Naive thymus-derived CD4-positive, alpha-beta T cell (primary cell): ENCODE measurements at regions not wholly inside any gene's neighbourhood (a gene's known extent, or its start where the extent isn't known, plus 50 kb on each side); places are given as distances from the start of the nearest gene placed in this dataset.

Source experiments
- ATAC-seq: fragments of 150-1000 bp; cut with Tn5 transposase; 2 replicates; pipeline ENCODE4 v1.10.0; 2021; ENCODE audit warnings: mild to moderate bottlenecking, moderate library complexity
- CTCF ChIA-PET: fragments of 350-600 bp; sonication (Branson Sonifier 250); formaldehyde crosslinking; loops from one replicate; lab custom pipeline; 2021; ENCODE audit warnings: antibody characterized with exemption; lab: Charles Lee
- POLR2A ChIA-PET: fragments of 350-600 bp; sonication (Branson Sonifier 250); formaldehyde crosslinking; loops from one replicate; lab custom pipeline; 2021; ENCODE audit warnings: antibody characterized with exemption, inconsistent platforms; lab: Charles Lee
- DNase-seq, 9 donors: peaks; one replicate each; pipeline versions ENCODE4 v3.0.0 to v3.0.0-alpha.2; 2020 to 2022; ENCODE audit warnings: mixed read lengths in 1 of 9
- H3K27ac ChIP-seq: one replicate; pipeline ENCODE4 v1.7.0; 2013; ENCODE audit warnings: mild to moderate bottlenecking, low read depth, low read length, moderate library complexity
- H3K27me3 ChIP-seq, 2 donors: one replicate each; pipeline ENCODE4 v1.7.0; 2013; ENCODE audit warnings: low read length in 2 of 2, mild to moderate bottlenecking in 2 of 2, moderate library complexity in 2 of 2; ENCODE audit not compliant: control insufficient read depth in 2 of 2, insufficient read depth in 2 of 2
- H3K36me3 ChIP-seq, 3 experiments: 1 replicate in 2 of 3; 2 replicates in 1 of 3; pipeline ENCODE4 v1.7.0; 2013; ENCODE audit warnings: low read length in 3 of 3, mild to moderate bottlenecking in 3 of 3, moderate library complexity in 1 of 3; ENCODE audit not compliant: insufficient read depth in 3 of 3, control insufficient read depth in 2 of 3
- H3K4me1 ChIP-seq, 2 donors: one replicate each; pipeline ENCODE4 v1.7.0; 2013; ENCODE audit warnings: low read length in 2 of 2, mild to moderate bottlenecking in 2 of 2, moderate library complexity in 1 of 2; ENCODE audit not compliant: control insufficient read depth in 2 of 2, insufficient read depth in 2 of 2
- H3K4me3 ChIP-seq: 2 replicates; pipeline ENCODE4 v1.7.0; 2013; ENCODE audit warnings: mild to moderate bottlenecking, low read length
- H3K9me3 ChIP-seq, 3 experiments: 1 replicate in 2 of 3; 2 replicates in 1 of 3; pipeline ENCODE4 v1.7.0; 2013; ENCODE audit warnings: low read length in 3 of 3; ENCODE audit not compliant: control insufficient read depth in 2 of 3
- H3K27ac Mint-ChIP-seq, 9 donors: one replicate each; pipeline ENCODE4 v1.8.0; 2020 to 2022; ENCODE audit warnings: mixed read lengths in 9 of 9, mild to moderate bottlenecking in 8 of 9, moderate library complexity in 5 of 9, inconsistent platforms in 2 of 9
- H3K27me3 Mint-ChIP-seq, 5 donors: one replicate each; pipeline ENCODE4 v1.8.0; 2021 to 2022; ENCODE audit warnings: mixed read lengths in 5 of 5, mild to moderate bottlenecking in 1 of 5
- H3K36me3 Mint-ChIP-seq, 5 donors: one replicate each; pipeline ENCODE4 v1.8.0; 2020 to 2022; ENCODE audit warnings: mixed read lengths in 5 of 5, mild to moderate bottlenecking in 3 of 5, inconsistent platforms in 1 of 5
- H3K4me1 Mint-ChIP-seq, 7 donors: one replicate each; pipeline ENCODE4 v1.8.0; 2020 to 2022; ENCODE audit warnings: mixed read lengths in 7 of 7, mild to moderate bottlenecking in 3 of 7, inconsistent platforms in 1 of 7
- H3K4me3 Mint-ChIP-seq, 10 donors: one replicate each; pipeline ENCODE4 v1.8.0; 2020 to 2022; ENCODE audit warnings: mild to moderate bottlenecking in 10 of 10, mixed read lengths in 10 of 10, moderate library complexity in 6 of 10, inconsistent platforms in 2 of 10
- H3K9me3 Mint-ChIP-seq, 11 donors: one replicate each; pipeline ENCODE4 v1.8.0; 2020 to 2022; ENCODE audit warnings: mixed read lengths in 11 of 11, mild to moderate bottlenecking in 4 of 11, inconsistent platforms in 1 of 11, moderate library complexity in 1 of 11
- intact Hi-C, 2 donors: fragments of 100-400 bp; cut with micrococcal nuclease; formaldehyde crosslinking; loops; one replicate each; pipeline ENCODE4 v1.15.1; 2023

GRCh38 chr5:104283136-104283535 lies 720.5 kb upstream of the NUDT12 start:
- ChIA-PET POLR2A (no interaction called here), CTCF (no interaction called here)
- DNase-seq (no peak), ATAC-seq (no peak)
- Histone ChIP-seq H3K27ac (no peak overlapping the region), H3K27me3 (no peaks in the 10 kb centered on the region), H3K9me3 (no peaks in the 10 kb centered on the region), H3K4me1 (no peaks in the 10 kb centered on the region), H3K4me3 (no peak overlapping the region), H3K36me3 (no peaks in the 10 kb centered on the region)
- Mint-ChIP-seq H3K4me3 (no peak overlapping the region), H3K27ac (no peak overlapping the region), H3K9me3 (peaks cover 0 to 20% (median 5%) of the 10 kb centered on the region in 11 donors), H3K4me1 (no peaks in the 10 kb centered on the region), H3K27me3 (no peaks in the 10 kb centered on the region), H3K36me3 (no peaks in the 10 kb centered on the region)
- intact Hi-C loops = no loop called here

GRCh38 chr5:104273725-104274124 lies 711.1 kb upstream of the NUDT12 start:
- Mint-ChIP-seq H3K9me3 (peaks cover 0 to 10% (median 2%) of the 10 kb centered on the region in 11 donors), H3K36me3 (no peaks in the 10 kb centered on the region), H3K4me1 (no peaks in the 10 kb centered on the region), H3K27ac (no peak overlapping the region), H3K27me3 (no peaks in the 10 kb centered on the region), H3K4me3 (no peak overlapping the region)
- no peak for ATAC-seq
- no peaks in the 10 kb centered on the region for H3K36me3 ChIP-seq
- POLR2A ChIA-PET = no interaction called here
- H3K4me3 ChIP-seq = no peak overlapping the region
- H3K4me1 ChIP-seq = no peaks in the 10 kb centered on the region
- no peaks in the 10 kb centered on the region for H3K27me3 ChIP-seq
- CTCF ChIA-PET = no interaction called here
- no peak overlapping the region for H3K27ac ChIP-seq
- no peaks in the 10 kb centered on the region for H3K9me3 ChIP-seq
- intact Hi-C loops = no loop called here
- no peak for DNase-seq

GRCh38 chr5:104267320-104268015 lies 704.9 kb upstream of the NUDT12 start:
- H3K36me3 ChIP-seq = no peaks in the 10 kb centered on the region
- POLR2A ChIA-PET = interaction anchor here (0.6 kb wide), 1 partner anchor 370 kb away, joined by 5 read pairs; no protein-coding TSS in a partner anchor
- CTCF ChIA-PET = no interaction called here
- H3K9me3 ChIP-seq = no peaks in the 10 kb centered on the region
- ATAC-seq = no peak
- H3K4me1 ChIP-seq = no peaks in the 10 kb centered on the region
- H3K9me3 Mint-ChIP-seq = peaks cover 0 to 22% (median 2%) of the 10 kb centered on the region in 11 donors
- H3K36me3 Mint-ChIP-seq = no peaks in the 10 kb centered on the region
- H3K27me3 Mint-ChIP-seq = no peaks in the 10 kb centered on the region
- H3K27ac ChIP-seq = no peak overlapping the region
- no peak overlapping the region for H3K27ac Mint-ChIP-seq
- intact Hi-C loops = no loop called here
- no peak overlapping the region for H3K4me3 Mint-ChIP-seq
- no peak for DNase-seq
- no peaks in the 10 kb centered on the region for H3K27me3 ChIP-seq
- no peak overlapping the region for H3K4me3 ChIP-seq
- no peaks in the 10 kb centered on the region for H3K4me1 Mint-ChIP-seq

GRCh38 chr5:104266161-104266560 lies 703.6 kb upstream of the NUDT12 start:
- no peak for DNase-seq
- Mint-ChIP-seq H3K4me1 (no peaks in the 10 kb centered on the region), H3K27me3 (no peaks in the 10 kb centered on the region), H3K4me3 (no peak overlapping the region), H3K36me3 (no peaks in the 10 kb centered on the region), H3K9me3 (peaks cover 0 to 23% (median 3%) of the 10 kb centered on the region in 11 donors), H3K27ac (no peak overlapping the region)
- Histone ChIP-seq H3K27me3 (no peaks in the 10 kb centered on the region), H3K36me3 (no peaks in the 10 kb centered on the region), H3K27ac (no peak overlapping the region), H3K4me1 (no peaks in the 10 kb centered on the region), H3K9me3 (no peaks in the 10 kb centered on the region), H3K4me3 (no peak overlapping the region)
- ChIA-PET POLR2A (no interaction called here), CTCF (no interaction called here)
- ATAC-seq = no peak
- intact Hi-C loops = no loop called here

GRCh38 chr5:104265531-104266140 lies 703.0 kb upstream of the NUDT12 start:
- no peak overlapping the region for H3K27ac Mint-ChIP-seq
- intact Hi-C loops = no loop called here
- no peaks in the 10 kb centered on the region for H3K4me1 ChIP-seq
- ChIA-PET CTCF (no interaction called here), POLR2A (no interaction called here)
- ATAC-seq = no peak
- H3K9me3 Mint-ChIP-seq = peaks cover 0 to 20% (median 3%) of the 10 kb centered on the region in 11 donors
- H3K4me3 Mint-ChIP-seq = no peak overlapping the region
- no peaks in the 10 kb centered on the region for H3K9me3 ChIP-seq
- H3K27me3 ChIP-seq = no peaks in the 10 kb centered on the region
- DNase-seq = no peak
- H3K36me3 ChIP-seq = no peaks in the 10 kb centered on the region
- no peak overlapping the region for H3K4me3 ChIP-seq
- H3K27ac ChIP-seq = no peak overlapping the region
- H3K27me3 Mint-ChIP-seq = no peaks in the 10 kb centered on the region
- H3K4me1 Mint-ChIP-seq = no peaks in the 10 kb centered on the region
- no peaks in the 10 kb centered on the region for H3K36me3 Mint-ChIP-seq

- POLR2A ChIA-PET = no interaction called here
- Mint-ChIP-seq H3K9me3 (peaks cover 0 to 19% (median 5%) of the 10 kb centered on the region in 11 donors), H3K27ac (no peak overlapping the region), H3K36me3 (no peaks in the 10 kb centered on the region), H3K4me3 (no peak overlapping the region), H3K4me1 (no peaks in the 10 kb centered on the region), H3K27me3 (no peaks in the 10 kb centered on the region)
- H3K4me3 ChIP-seq = no peak overlapping the region
- no peak for ATAC-seq
- CTCF ChIA-PET = no interaction called here
- no peaks in the 10 kb centered on the region for H3K36me3 ChIP-seq
- intact Hi-C loops = no loop called here
- DNase-seq = no peak
- no peaks in the 10 kb centered on the region for H3K4me1 ChIP-seq
- H3K27me3 ChIP-seq = no peaks in the 10 kb centered on the region
- no peaks in the 10 kb centered on the region for H3K9me3 ChIP-seq
- no peak overlapping the region for H3K27ac ChIP-seq
Observed at GRCh38 chr5:104247260-104247659, 684.7 kb upstream of the NUDT12 start.

GRCh38 chr5:104241046-104241445 lies 678.5 kb upstream of the NUDT12 start:
- Histone ChIP-seq H3K36me3 (no peaks in the 10 kb centered on the region), H3K4me3 (no peak overlapping the region), H3K27me3 (no peaks in the 10 kb centered on the region), H3K9me3 (no peaks in the 10 kb centered on the region), H3K4me1 (no peaks in the 10 kb centered on the region), H3K27ac (no peak overlapping the region)
- Mint-ChIP-seq H3K36me3 (no peaks in the 10 kb centered on the region), H3K9me3 (peaks cover 0 to 6% (median 0%) of the 10 kb centered on the region in 11 donors), H3K4me1 (no peaks in the 10 kb centered on the region), H3K27me3 (no peaks in the 10 kb centered on the region), H3K27ac (no peak overlapping the region), H3K4me3 (no peak overlapping the region)
- ATAC-seq (no peak), DNase-seq (no peak)
- POLR2A ChIA-PET = no interaction called here
- intact Hi-C loops = no loop called here
- CTCF ChIA-PET = no interaction called here
